ENCODE measurements at regions not wholly inside any gene's neighbourhood (a gene's known extent, or its start where the extent isn't known, plus 50 kb on each side); places are given as distances from the start of the nearest gene placed in this dataset.

GRCh38 chr12:61504396-61505080 lies 755.7 kb upstream of the USP15 start:
- Histone ChIP-seq H3K27ac (ENCODE audit: control insufficient read depth, insufficient read depth, low read length) (no peak overlapping the region), H4K20me1 (ENCODE audit: control insufficient read depth, extremely low read depth, insufficient read depth, low read length) (no peaks in the 10 kb centered on the region), H3K9ac (ENCODE audit: control insufficient read depth, extremely low read depth, insufficient read depth, low read length) (no peak overlapping the region), H3K4me3 (ENCODE audit: control insufficient read depth in 2 of 3, extremely low read depth in 1 of 3, insufficient read depth in 2 of 3, low read depth in 1 of 3, low read length in 3 of 3) (no peak overlapping the region), H2AFZ (ENCODE audit: control insufficient read depth, low read length) (no peak overlapping the region), H3K9me1 (ENCODE audit: control insufficient read depth, extremely low read depth, insufficient read depth, low read length) (no peaks in the 10 kb centered on the region), H3K36me3 (ENCODE audit: control insufficient read depth in 2 of 2, extremely low read depth in 1 of 2, insufficient read depth in 2 of 2, low read length in 2 of 2) (no peaks in the 10 kb centered on the region), H3K4me1 (ENCODE audit: control insufficient read depth, extremely low read depth, insufficient read depth, low read length) (no peaks in the 10 kb centered on the region), H3K9me3 (ENCODE audit: control insufficient read depth, low read depth, low read length) (no peaks in the 10 kb centered on the region), H3K27me3 (ENCODE audit: control insufficient read depth, extremely low read depth, insufficient read depth, low read length) (no peaks in the 10 kb centered on the region), H3K4me2 (ENCODE audit: control insufficient read depth, extremely low read depth, insufficient read depth, low read depth, low read length) (no peak overlapping the region), H3K79me2 (ENCODE audit: control insufficient read depth, insufficient read depth, low read length) (no peaks in the 10 kb centered on the region)
- FAIRE-seq (no peak), DNase-seq (ENCODE audit: low read depth, low spot score) (no peak)
- dilution Hi-C loops (cut with MboI; ENCODE audit: extremely low pct_ligation_motif_present, low sequenced_read_pairs), result no loop called here
- TF ChIP-seq EZH2 (IDR thresholded peaks at IDR 0.05; ENCODE audit: low read length), result no peak
- no peak for TF ChIP-seq CTCF (optimal IDR thresholded peaks at IDR 0.05 in 1 of 3, IDR thresholded peaks at IDR 0.05 in 1 of 3, conservative IDR thresholded peaks at IDR 0.05 in 1 of 3; ENCODE audit: extremely low read depth in 1 of 3, insufficient read depth in 2 of 3, low read length in 3 of 3)

- Histone ChIP-seq H4K20me1 (ENCODE audit: control insufficient read depth, extremely low read depth, insufficient read depth, low read length) (no peaks in the 10 kb centered on the region), H3K9me3 (ENCODE audit: control insufficient read depth, low read depth, low read length) (no peaks in the 10 kb centered on the region)
These were observed 746.7 kb upstream of the USP15 start for GRCh38 chr12:61513499-61513898.

More at GRCh38 chr12:61513499-61513898, 746.7 kb upstream of the USP15 start:
- Histone ChIP-seq H3K27me3 (ENCODE audit: control insufficient read depth, extremely low read depth, insufficient read depth, low read length) (no peaks in the 10 kb centered on the region), H3K4me3 (ENCODE audit: control insufficient read depth in 2 of 3, extremely low read depth in 1 of 3, insufficient read depth in 2 of 3, low read depth in 1 of 3, low read length in 3 of 3) (no peak overlapping the region), H3K4me2 (ENCODE audit: control insufficient read depth, extremely low read depth, insufficient read depth, low read depth, low read length) (no peak overlapping the region), H3K9ac (ENCODE audit: control insufficient read depth, extremely low read depth, insufficient read depth, low read length) (no peak overlapping the region), H3K4me1 (ENCODE audit: control insufficient read depth, extremely low read depth, insufficient read depth, low read length) (no peaks in the 10 kb centered on the region), H3K36me3 (ENCODE audit: control insufficient read depth in 2 of 2, extremely low read depth in 1 of 2, insufficient read depth in 2 of 2, low read length in 2 of 2) (no peaks in the 10 kb centered on the region), H2AFZ (ENCODE audit: control insufficient read depth, low read length) (no peak overlapping the region), H3K79me2 (ENCODE audit: control insufficient read depth, insufficient read depth, low read length) (no peaks in the 10 kb centered on the region), H3K27ac (ENCODE audit: control insufficient read depth, insufficient read depth, low read length) (no peak overlapping the region), H3K9me1 (ENCODE audit: control insufficient read depth, extremely low read depth, insufficient read depth, low read length) (no peaks in the 10 kb centered on the region)
- dilution Hi-C loops (cut with MboI; ENCODE audit: extremely low pct_ligation_motif_present, low sequenced_read_pairs), result no loop called here
- no peak for DNase-seq (ENCODE audit: low read depth, low spot score)
- FAIRE-seq, result no peak
- TF ChIP-seq EZH2 (IDR thresholded peaks at IDR 0.05; ENCODE audit: low read length) (no peak), CTCF (optimal IDR thresholded peaks at IDR 0.05 in 1 of 3, IDR thresholded peaks at IDR 0.05 in 1 of 3, conservative IDR thresholded peaks at IDR 0.05 in 1 of 3; ENCODE audit: extremely low read depth in 1 of 3, insufficient read depth in 2 of 3, low read length in 3 of 3) (no peak)
